SK-N-SH (cell line): ENCODE measurements at regions not wholly inside any gene's neighbourhood (a gene's known extent, or its start where the extent isn't known, plus 50 kb on each side); places are given as distances from the start of the nearest gene placed in this dataset.

ENCODE experiments used
- CTCF ChIA-PET: fragments of 300-600, 350-600 bp; formaldehyde crosslinking; extraction: SDS; loops from one replicate; lab custom pipeline; 2021; lab: Yijun Ruan, JAX
- POLR2A ChIA-PET: fragments of 350-600 bp; sonication (Branson Sonifier 250); formaldehyde crosslinking; extraction: SDS; loops from one replicate; lab custom pipeline; 2020; ENCODE audit warnings: antibody characterized with exemption, inconsistent platforms; lab: Yijun Ruan, JAX
- DNase-seq: peaks from one replicate; pipeline ENCODE4 v3.0.0; 2012
- H2AFZ ChIP-seq: fragments of 200-600 bp; sonication (generic); 2 replicates; pipeline ENCODE4 v1.8.1; 2016; ENCODE audit warnings: antibody characterized with exemption, mild to moderate bottlenecking, low read depth
- H3F3A ChIP-seq: fragments of 200-600 bp; sonication (generic); replicated peaks from 2 replicates; pipeline ENCODE3; 2016; ENCODE audit warnings: antibody characterized with exemption, mild to moderate bottlenecking; ENCODE audit not compliant: insufficient read depth
- H3K27ac ChIP-seq, 2 experiments: fragments of 200-500 bp in 1 of 2; fragments of 200-600 bp in 1 of 2; sonication (Bioruptor generic) in 1 of 2; sonication (generic), shearing (Covaris generic) in 1 of 2; 2 replicates each; pipeline versions ENCODE4 v1.5.1 to v1.6.1; 2014 to 2016; ENCODE audit warnings: low read depth in 2 of 2, inconsistent platforms in 1 of 2, low read length in 1 of 2, mild to moderate bottlenecking in 1 of 2, mixed read lengths in 1 of 2
- H3K27me3 ChIP-seq: fragments of 200-600 bp; sonication (generic), shearing (Covaris generic); 2 replicates; pipeline ENCODE4 v1.6.1; 2016; ENCODE audit warnings: mixed run types; ENCODE audit not compliant: insufficient read depth
- H3K36me3 ChIP-seq, 2 experiments: fragments of 200-500 bp in 1 of 2; fragments of 200-600 bp in 1 of 2; sonication (Bioruptor generic) in 1 of 2; sonication (generic) in 1 of 2; replicated peaks in 1 of 2; 2 replicates each; pipeline versions ENCODE3 to v1.5.1; 2014 to 2016; ENCODE audit warnings: low read length in 1 of 2, mild to moderate bottlenecking in 1 of 2; ENCODE audit not compliant: insufficient read depth in 2 of 2, control insufficient read depth in 1 of 2
- H3K4me1 ChIP-seq, 2 experiments: fragments of 200-500 bp in 1 of 2; fragments of 200-600 bp in 1 of 2; sonication (Bioruptor generic) in 1 of 2; sonication (generic), shearing (Covaris generic) in 1 of 2; 2 replicates each; pipeline versions ENCODE4 v1.5.1 to v1.6.1; 2014 to 2016; ENCODE audit warnings: low read depth in 1 of 2, low read length in 1 of 2, mixed run types in 1 of 2; ENCODE audit not compliant: insufficient read depth in 2 of 2, control insufficient read depth in 1 of 2
- H3K4me2 ChIP-seq: fragments of 200-600 bp; sonication (generic), shearing (Covaris generic); 2 replicates; pipeline ENCODE4 v1.6.1; 2017; ENCODE audit warnings: mixed run types
- H3K4me3 ChIP-seq, 2 experiments: fragments of 200-500 bp in 1 of 2; fragments of 200-600 bp in 1 of 2; sonication (Bioruptor generic) in 1 of 2; sonication (generic), shearing (Covaris generic) in 1 of 2; 2 replicates each; pipeline versions ENCODE4 v1.5.1 to v1.8.1; 2014 to 2016; ENCODE audit warnings: low read depth in 2 of 2, inconsistent platforms in 1 of 2, low read length in 1 of 2, mild to moderate bottlenecking in 1 of 2, mixed read lengths in 1 of 2, moderate library complexity in 1 of 2
- H3K79me2 ChIP-seq: fragments of 200-600 bp; sonication (generic); 2 replicates; pipeline ENCODE4 v1.8.1; 2017; ENCODE audit warnings: mild to moderate bottlenecking; ENCODE audit not compliant: insufficient read depth
- H3K9ac ChIP-seq: fragments of 200-600 bp; sonication (generic); 2 replicates; pipeline ENCODE4 v1.6.1; 2017; ENCODE audit warnings: mixed run types
- H3K9me2 ChIP-seq: fragments of 200-600 bp; sonication (generic); 2 replicates; pipeline ENCODE4 v1.6.1; 2017; ENCODE audit warnings: mixed run types
- H3K9me3 ChIP-seq: fragments of 200-600 bp; sonication (generic); 2 replicates; pipeline ENCODE4 v1.6.1; 2017; ENCODE audit warnings: mixed run types, mild to moderate bottlenecking, moderate library complexity
- H4K20me1 ChIP-seq: fragments of 200-600 bp; sonication (generic); 2 replicates; pipeline ENCODE4 v1.6.1; 2017; ENCODE audit warnings: mild to moderate bottlenecking, mixed run types; ENCODE audit not compliant: insufficient read depth
- CHD2 ChIP-seq: fragments of 150-350 bp; IDR thresholded peaks from 2 replicates; pipeline ENCODE4 v1.6.1; 2018; ENCODE audit warnings: low read length; ENCODE audit not compliant: partially characterized antibody
- CTCF ChIP-seq: fragments of 200-600 bp; sonication (generic); IDR thresholded peaks from 2 replicates; pipeline ENCODE4 v1.6.1; 2017; ENCODE audit warnings: antibody characterized with exemption, mild to moderate bottlenecking, moderate library complexity
- FOXJ3 ChIP-seq: sonication (generic); formaldehyde crosslinking; IDR thresholded peaks from 2 replicates; pipeline ENCODE4 v1.5.1; 2020; ENCODE audit warnings: mild to moderate bottlenecking, missing genetic modification reagents
- GATA2 ChIP-seq: sonication (generic); formaldehyde crosslinking; IDR thresholded peaks from 2 replicates; pipeline ENCODE4 v1.5.0; 2020; ENCODE audit warnings: mild to moderate bottlenecking, missing genetic modification reagents
- MAX ChIP-seq: IDR thresholded peaks from 2 replicates; pipeline ENCODE4 v1.4.0; 2012; ENCODE audit warnings: low read depth
- MEF2A ChIP-seq: IDR thresholded peaks from 2 replicates; pipeline ENCODE4 v1.4.0; 2012; ENCODE audit warnings: low read depth, borderline replicate concordance
- MXI1 ChIP-seq: IDR thresholded peaks from 2 replicates; pipeline ENCODE4 v1.6.1; 2012; ENCODE audit warnings: mild to moderate bottlenecking, low read depth, low read length, improper control_type of control experiment
- NFIC ChIP-seq: IDR thresholded peaks from 2 replicates; pipeline ENCODE4 v1.4.0; 2012; ENCODE audit warnings: borderline replicate concordance
- NRF1 ChIP-seq: IDR thresholded peaks from 2 replicates; pipeline ENCODE4 v1.6.1; 2012; ENCODE audit warnings: low read depth, mild to moderate bottlenecking, low read length
- PBX3 ChIP-seq: IDR thresholded peaks from 2 replicates; pipeline ENCODE4; 2012
- POLR2AphosphoS5 ChIP-seq: IDR thresholded peaks from 2 replicates; pipeline ENCODE4 v1.6.1; 2012; ENCODE audit warnings: low read depth, low read length
- RAD21 ChIP-seq: IDR thresholded peaks from 2 replicates; pipeline ENCODE4 v1.6.1; 2012; ENCODE audit warnings: mild to moderate bottlenecking, low read length
- REST ChIP-seq: IDR thresholded peaks from 2 replicates; pipeline ENCODE4 v1.6.1; 2012; ENCODE audit warnings: mild to moderate bottlenecking, low read depth, low read length, moderate library complexity
- RFX5 ChIP-seq: IDR thresholded peaks from 2 replicates; pipeline ENCODE4 v1.6.1; 2012; ENCODE audit warnings: mild to moderate bottlenecking, improper control_type of control experiment, low read length
- SIN3A ChIP-seq: IDR thresholded peaks from 2 replicates; pipeline ENCODE4 v1.6.1; 2012; ENCODE audit warnings: low read depth, mild to moderate bottlenecking, low read length, moderate library complexity, borderline replicate concordance
- TCF12 ChIP-seq: IDR thresholded peaks from 2 replicates; pipeline ENCODE4 v1.4.0; 2012
- TEAD4 ChIP-seq: IDR thresholded peaks from 2 replicates; pipeline ENCODE4 v1.4.0; 2012; ENCODE audit warnings: mild to moderate bottlenecking, borderline replicate concordance; ENCODE audit not compliant: insufficient read depth
- USF1 ChIP-seq: IDR thresholded peaks from 2 replicates; pipeline ENCODE4 v1.4.0; 2012; ENCODE audit warnings: low read depth, borderline replicate concordance
- WGBS: methylation state at CpG from one replicate; pipeline ENCODE4 v1.1.6; 2017; ENCODE audit warnings: low lambda C conversion rate; 5-methylcytosine and 5-hydroxymethylcytosine counted together

- no peak for TF ChIP-seq CHD2
- TF ChIP-seq NRF1: no peak
- no peak; the same call in 1 of the 2 replicates for TF ChIP-seq RFX5
- peak; percentile 83 for TF ChIP-seq TEAD4
- no peak for TF ChIP-seq USF1
- no peak for TF ChIP-seq CTCF
- 0 out of 2 replicates have a peak, but pooled peaks have one; percentile 14 for TF ChIP-seq RAD21
- no peak for TF ChIP-seq MEF2A
- TF ChIP-seq POLR2AphosphoS5: peak; percentile 91
- TF ChIP-seq, all 33 proteins: peak for 15
Observed at GRCh38 chr11:12318791-12319438, 58.5 kb upstream of the PARVA start (continued).

- Histone ChIP-seq H3K27me3 (no peaks in the 10 kb centered on the region), H3K9me2 (no peaks in the 10 kb centered on the region), H3K9ac (no peak overlapping the region), H3K9me3 (peaks cover 18% of the 10 kb centered on the region), H3F3A (peaks cover 13% of the 10 kb centered on the region), H3K4me3 (no peak overlapping the region), H3K27ac (peak overlapping the region; percentile 79 to 96), H3K79me2 (no peaks in the 10 kb centered on the region), H2AFZ (no peak overlapping the region), H3K4me2 (peak overlapping the region; percentile 39), H4K20me1 (no peaks in the 10 kb centered on the region), H3K36me3 (peaks cover 0 to 9% of the 10 kb centered on the region in 2 experiments), H3K4me1 (peaks cover 13 to 30% of the 10 kb centered on the region in 2 experiments; a peak in 3 of 4 replicates)
- DNase-seq: peak; percentile 59
- TF ChIP-seq FOXJ3 (CRISPR knock-in tag): peak; percentile 56; the same call in 1 of the 2 replicates
- TF ChIP-seq CHD2: peak; percentile 30
- TF ChIP-seq TEAD4: no peak
- peak; percentile 35; the same call in 1 of the 2 replicates for TF ChIP-seq MXI1
- no peak for TF ChIP-seq SIN3A
- no peak for TF ChIP-seq REST
- no peak for TF ChIP-seq GATA2 (CRISPR knock-in tag)
- peak; percentile 33 for TF ChIP-seq TCF12
- no peak for TF ChIP-seq MEF2A
- TF ChIP-seq PBX3: peak; percentile 24; the same call in 1 of the 2 replicates
- TF ChIP-seq NFIC: no peak
- TF ChIP-seq MAX: no peak
- POLR2A ChIA-PET: interaction anchor here (0.7 to 1.9 kb wide), 5 partner anchors 12 to 902 kb away, joined by 3 to 9 read pairs (median 5); no protein-coding TSS in a partner anchor
- WGBS: 11% methylated on average over 1 of the region's 1 CpG
- CTCF ChIA-PET: interaction anchor here (0.8 to 8.4 kb wide), 10 partner anchors 11 to 644 kb away, joined by 3 to 74 read pairs (median 3); partner anchors contain the start of gene PARVA
Observed at GRCh38 chr11:12319461-12319951, 57.9 kb upstream of the PARVA start.
